NCI-H1105 (cell line): ENCODE measurements at regions not wholly inside any gene's neighbourhood (a gene's known extent, or its start where the extent isn't known, plus 50 kb on each side); places are given as distances from the start of the nearest gene placed in this dataset.

Experiments used
- DNase-seq: peaks from one replicate; lab custom pipeline; 2025; lab: John Stamatoyannopoulos, UW

DNA sequence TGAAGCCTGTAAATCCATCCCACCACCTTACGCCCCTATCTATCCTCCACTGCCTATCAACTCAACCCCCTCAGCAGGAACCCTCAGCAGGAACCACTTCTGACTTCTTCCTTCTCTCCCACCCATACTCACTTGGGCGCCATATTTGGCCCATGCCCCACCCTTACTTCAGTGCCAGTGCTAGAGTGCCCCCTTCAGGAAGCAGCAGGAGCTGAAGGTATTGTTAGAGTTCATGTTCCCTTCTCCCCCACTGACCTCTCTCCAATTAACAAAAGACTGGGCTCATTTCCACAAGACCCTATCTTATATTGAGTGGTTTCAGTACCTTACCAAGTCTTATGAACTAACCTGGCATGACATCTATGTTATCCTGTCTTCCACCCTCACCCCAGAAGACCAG lies 363.1 kb upstream of the SLIT2 start:
- no peak for DNase-seq

DNA sequence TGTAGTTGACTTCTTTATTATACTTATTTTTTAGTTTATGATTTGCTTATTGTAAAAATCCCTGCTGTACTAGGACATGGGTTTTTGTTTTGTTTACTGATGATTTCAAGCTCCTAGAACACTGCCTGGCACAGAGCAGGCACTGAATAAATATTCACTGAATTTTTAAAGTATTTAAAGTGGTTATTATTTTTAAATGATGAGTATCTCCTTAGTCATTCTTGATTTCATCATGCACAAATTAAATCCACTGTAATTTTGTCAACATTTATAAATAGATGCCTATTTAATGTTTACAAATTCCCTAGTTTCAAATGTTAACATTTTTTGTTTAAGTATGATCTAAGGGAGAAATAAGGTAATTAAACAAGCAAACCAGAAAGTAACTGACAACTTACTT lies 367.9 kb upstream of the SLIT2 start:
- DNase-seq = no peak

DNA sequence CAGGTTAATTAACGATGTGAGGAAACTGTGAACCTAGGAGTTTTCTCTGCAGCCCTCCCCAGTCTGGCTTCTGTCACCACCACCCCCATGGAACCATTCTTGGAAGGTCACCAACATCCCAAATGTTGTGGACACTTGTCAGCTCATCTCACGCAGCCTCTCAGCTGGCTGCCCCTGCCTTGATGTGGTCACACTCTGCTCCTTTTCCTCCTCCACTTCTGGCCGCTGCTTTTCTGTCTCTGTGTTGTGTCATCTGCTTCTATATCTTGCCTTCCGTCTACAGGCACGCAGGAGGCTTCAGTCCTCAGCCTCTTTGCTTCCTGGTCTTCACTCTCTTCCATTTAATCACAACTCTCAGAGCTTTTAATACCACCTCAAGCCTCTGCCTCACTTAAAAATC lies 371.5 kb upstream of the SLIT2 start:
- DNase-seq = no peak

DNA sequence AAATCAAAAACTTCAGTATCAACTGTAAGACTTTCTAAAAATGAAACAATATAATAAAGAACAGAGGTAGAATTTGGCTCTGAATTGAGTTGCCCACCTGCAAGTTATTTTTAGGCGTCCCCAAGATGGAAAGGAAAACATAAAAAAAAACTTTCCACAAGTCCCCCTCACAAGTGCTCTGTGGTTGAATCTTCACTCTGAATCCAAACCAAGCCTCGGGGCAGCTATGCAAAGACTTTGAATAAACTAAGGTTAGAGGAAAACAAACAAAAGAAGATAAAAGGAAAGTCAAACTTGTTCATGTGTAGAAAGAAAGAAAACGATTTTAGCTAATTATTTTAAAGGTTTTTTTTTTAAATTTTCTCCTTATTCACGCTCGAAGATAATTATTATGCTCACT lies 372.4 kb upstream of the SLIT2 start:
- no peak for DNase-seq

DNA sequence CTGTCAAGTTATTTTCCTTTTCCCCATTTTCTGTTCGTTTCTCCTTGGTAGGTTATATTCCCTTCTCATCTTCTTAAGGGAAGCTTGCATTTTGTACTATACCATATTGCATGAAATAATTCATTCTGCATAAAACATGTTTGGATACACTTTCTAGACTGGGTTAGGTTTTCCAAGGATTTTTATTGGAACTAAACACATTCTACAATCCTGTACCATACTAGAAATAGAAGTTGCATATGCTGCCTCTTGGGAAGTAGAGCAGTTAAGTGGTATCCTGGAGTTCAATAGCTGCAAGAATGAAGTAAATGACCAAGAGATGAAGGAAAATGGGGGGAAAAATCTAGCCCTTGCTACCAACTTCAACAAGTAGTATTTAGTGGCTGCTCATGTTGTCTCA lies 393.7 kb upstream of the SLIT2 start:
- no peak for DNase-seq

DNA sequence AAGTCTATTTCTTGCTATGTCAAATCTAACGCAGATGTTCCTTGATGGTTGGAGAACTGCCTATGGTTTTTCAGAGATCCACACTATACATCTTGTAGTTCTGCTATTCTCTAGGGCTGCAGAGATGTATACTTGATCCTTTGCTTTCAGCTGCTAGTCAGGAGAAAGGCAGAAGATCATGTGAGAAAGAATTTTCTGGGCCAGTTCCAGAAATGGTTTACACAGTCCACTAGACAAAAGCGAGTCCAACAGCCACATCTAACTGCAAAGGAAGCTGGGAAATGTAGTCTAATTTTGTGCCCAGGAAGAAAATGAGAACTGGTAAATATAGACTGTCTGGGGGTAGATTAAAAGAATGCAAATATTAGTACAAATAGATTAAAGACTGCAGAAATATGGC lies 394.3 kb upstream of the SLIT2 start:
- no peak for DNase-seq

DNA sequence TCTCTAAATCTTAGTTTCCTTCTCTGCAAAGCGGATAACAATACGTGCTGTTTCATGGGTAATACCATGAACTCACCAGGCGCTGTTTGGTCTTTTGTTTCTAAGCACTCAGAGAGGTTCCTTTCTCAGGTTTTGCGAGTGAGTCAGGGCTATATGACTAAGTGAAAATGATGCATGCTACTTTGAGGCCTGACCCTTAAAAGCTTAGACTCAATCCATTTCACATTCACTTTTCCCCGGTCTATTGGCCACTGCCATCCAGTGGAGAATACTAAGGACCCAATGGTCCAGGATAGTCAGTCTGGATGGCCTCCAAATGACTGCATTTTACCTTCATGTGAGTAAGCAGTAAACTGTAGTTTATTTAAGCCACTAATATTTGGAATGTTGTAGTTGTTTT lies 400.8 kb upstream of the SLIT2 start:
- no peak for DNase-seq

DNA sequence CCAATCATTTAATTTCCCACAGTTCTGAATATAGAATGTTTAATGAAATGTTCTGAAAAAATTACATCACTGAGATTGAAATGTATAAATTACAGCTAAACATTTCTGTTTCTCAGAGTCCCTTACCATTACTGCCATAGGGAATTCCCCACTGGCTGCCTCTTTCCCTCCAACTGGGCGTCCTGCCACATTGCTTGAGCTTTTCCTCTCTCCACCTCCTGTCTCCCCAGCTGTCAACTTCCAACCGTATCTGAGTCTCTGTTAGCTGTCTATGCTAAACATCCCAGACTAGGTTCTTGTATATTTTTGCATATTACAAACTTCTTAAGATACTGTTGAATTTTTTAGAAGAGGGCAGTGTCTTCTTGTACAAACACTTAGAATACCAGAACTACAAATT lies 407.3 kb upstream of the SLIT2 start:
- DNase-seq = no peak

DNA sequence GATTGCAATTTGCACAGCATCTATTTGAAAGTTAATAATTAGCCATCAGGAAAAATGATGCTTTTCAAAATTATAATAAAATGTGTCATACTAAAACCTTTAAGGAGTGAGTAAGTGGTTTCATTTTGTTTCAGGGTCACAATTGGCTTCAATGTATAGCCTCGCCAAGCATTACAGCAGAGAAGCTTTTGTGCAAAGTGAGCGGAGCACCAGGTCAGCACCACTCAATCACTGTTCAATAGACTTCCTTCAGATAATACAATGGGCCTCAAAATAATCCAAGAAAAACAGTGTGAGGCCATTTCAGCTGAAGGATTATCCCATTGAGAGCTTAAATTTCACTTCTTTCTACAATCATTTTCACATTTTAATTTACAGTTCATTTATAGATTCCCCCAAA lies 409.2 kb upstream of the SLIT2 start:
- DNase-seq = no peak

DNA sequence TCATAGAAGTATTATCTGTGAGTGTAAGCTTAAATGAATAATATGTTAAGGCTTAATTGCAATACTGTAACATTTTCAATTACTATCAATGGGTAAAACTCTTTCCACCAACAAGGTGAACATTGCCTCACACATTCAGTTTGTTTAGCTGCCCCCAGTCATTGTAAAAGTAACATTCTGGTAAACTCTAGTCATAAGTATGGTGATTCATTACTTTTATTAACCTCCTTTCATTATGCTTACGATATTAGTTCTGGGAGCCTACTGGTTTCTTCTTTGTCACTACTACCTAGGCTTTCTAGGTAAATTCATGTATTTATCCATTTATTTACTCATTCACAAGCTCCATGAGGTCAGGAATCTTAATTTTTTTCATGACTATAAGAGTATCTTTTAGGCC lies 412.8 kb upstream of the SLIT2 start:
- no peak for DNase-seq

DNA sequence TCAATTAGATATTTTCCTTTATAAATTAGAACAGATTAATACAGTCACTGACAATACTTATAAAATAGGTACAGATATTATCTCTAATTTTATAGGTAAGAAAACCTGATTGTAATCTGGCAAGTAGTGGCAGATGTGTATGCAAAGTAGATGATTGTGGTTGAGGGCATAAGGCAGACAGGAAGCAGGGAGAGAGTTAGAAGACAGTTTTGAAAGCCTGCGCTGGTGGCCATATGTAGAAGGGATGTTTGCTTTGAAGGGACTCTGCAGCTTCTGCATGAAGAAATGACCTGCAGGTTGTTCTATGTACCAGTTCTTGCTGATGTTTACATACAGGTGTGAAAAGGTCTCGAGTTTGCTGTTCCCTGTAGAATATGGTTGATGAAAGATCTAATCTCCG lies 416.3 kb upstream of the SLIT2 start:
- DNase-seq = no peak

DNA sequence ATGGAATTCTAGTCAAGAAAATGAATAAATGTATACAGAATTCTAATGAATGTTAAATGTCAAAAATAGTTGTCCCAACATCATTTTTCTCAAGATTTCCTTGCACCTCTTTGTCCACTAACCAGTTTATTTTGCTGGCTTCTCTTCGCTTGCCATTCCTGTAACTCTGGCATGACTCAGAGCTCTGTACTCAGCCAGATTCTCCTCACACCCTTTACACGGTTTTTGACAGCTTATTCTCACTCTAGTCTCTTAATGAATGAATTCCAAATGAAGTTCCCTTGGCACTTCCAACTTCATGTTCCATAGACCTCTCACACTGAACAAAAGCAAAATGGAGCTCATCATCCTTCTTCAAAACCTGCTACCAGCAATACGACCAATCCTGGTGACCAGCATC lies 419.3 kb upstream of the SLIT2 start:
- no peak for DNase-seq

DNA sequence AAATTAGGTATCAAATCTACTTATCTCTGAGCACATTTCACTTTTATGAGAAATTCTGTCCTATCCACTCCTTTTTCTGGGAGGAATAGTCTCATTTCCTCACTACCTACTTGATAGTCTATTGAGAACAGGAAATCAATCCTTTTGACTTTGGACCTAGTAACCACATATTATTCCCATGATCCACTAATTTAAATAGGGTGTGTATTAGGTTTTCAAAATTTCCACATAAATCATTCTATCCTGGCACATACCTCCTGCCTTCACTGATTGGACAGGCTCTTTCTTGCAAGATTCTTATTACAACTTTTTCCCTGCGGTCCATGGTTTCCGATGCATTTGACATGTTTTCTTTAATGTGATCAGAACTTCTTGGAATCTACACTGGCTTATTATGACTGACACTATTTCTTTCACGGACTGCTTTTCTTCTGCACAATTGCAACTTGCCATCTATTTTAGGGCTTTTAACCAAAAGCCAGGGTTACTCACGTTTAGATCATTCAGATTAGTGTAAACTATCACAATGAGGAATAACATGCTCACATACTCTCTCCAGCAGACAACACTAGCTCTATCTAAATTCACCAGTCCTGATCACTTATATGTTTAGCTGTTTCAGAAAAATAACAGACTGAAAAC lies 419.9 kb upstream of the SLIT2 start:
- DNase-seq = no peak

DNA sequence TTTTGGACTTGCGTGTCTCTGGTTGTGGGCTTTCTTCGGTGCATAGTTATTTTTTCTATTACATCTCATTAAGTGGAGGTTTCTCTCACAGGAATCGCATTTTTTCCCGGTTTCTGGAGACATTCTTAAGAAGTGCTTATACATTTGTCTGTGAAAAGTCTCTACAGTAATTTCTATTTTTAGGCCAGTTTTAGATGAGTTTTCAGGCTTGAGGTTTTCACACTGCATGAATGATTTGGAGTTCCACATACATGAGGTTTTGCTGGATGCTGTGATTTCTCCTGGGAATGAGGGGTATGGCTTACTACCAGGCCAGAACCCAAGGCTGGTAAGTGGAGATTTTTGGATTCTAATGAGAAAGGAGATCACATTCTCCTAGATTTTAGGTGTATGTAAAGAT lies 422.6 kb upstream of the SLIT2 start:
- no peak for DNase-seq

DNA sequence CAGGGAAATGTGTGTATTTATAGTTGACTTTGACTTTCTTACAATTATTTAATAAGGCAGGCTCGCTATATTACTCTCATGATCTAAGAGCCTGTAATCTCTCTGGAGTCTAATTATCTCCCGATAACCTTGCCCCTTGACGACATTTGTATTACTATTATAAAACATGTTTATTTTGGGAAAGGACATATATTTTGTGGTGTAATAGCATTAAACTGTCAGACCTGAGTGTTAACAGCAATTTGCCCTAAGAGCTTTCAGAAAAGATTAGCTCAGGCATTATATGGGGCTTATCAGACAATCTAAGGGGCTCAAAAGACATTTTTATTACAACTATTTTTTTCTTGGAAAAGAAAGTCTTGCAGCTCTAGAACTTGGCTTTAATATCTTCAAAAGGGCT lies 427.9 kb upstream of the SLIT2 start:
- DNase-seq = peak; percentile 2

DNA sequence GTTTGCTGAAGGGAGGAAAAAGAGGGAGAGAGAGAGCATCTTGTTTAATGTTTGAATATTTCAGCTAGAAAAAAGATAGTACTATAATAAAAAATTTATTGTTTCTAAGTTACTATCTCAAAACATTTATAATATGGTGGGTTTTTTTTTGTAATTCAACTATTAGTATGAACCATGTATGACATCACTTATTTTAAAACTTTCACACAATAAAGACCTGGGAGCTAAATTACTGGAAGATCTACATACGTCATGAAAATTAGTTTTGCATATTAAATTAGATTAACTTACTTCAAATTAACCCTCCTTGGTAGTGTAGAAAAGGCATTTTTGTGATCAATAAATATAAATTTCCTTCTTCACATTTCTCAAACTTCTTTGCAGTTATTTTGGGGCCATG lies 432.0 kb upstream of the SLIT2 start:
- DNase-seq = no peak

DNA sequence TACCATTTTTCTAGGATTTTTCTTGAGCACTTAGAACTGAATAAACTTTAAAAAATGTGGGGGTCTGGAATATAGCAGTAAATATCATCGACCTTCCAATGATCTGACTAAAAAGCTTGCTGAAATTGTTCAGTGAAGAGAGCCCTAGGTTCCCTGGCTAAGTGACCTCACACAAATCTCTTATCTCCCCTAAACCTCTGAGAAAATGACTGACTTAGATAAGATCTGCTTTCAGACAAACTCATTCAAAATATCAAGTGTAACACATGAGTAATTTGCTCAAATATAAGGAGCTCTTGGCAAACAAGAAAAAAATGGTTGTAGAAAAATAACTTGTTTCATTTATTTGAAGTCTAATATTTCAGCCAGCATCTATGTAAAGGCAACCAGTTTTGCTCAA lies 441.7 kb upstream of the SLIT2 start:
- no peak for DNase-seq

DNA sequence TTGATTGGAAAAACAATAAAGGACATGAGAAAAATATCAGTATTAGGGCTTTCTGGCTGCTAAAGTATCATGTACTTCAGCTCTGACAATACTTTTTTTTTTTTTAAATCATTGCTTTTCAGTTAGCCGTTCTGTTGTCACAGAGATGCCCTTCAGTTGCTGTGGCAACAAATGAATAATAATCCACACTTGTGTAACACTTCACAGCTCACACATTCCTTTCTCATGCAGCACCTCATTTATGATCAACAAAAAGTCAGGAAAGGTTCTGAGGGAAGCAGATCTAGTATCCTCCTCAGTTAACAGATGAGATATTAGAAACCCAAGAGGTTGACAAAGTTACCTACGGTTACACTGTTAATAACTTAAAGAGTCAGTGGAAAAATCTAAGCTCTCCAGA lies 444.2 kb upstream of the SLIT2 start:
- no peak for DNase-seq

DNA sequence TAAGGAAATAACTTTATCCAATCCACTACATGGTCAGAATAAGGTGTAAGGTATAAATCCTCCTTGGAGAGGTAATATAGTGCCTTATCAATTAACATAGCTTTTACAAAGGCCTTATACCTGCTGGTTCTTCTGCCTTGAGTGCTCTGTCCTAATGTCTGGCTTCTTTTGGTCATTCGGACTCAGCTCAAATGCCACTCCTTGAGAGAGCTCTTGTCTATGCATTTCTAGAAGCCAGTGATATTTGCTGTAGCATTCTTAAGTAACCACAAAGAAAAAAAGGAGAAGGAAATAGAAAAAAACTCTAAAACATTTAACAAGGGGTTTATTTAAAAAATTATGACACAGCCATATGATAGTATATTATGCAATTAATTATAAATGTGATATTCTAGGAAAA lies 444.8 kb upstream of the SLIT2 start:
- no peak for DNase-seq

DNA sequence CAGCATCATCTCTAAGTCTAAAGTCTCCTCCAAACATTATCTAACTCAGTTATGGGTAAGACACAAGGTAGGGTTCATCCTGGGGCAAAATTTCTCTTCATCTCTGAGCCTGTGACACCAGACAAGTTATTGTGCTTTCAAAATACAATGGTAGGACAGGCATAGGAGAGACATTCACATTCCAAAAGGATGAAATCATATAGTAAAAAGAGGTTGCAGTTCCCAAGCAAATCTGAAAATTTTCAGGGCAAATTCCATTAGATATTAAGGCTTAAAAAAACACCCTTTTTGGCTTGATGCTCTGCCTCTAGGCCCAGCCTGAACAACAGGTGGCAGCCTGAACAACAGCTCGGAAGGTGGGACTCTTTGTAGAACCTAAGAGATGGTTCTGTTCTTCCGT lies 448.3 kb upstream of the SLIT2 start:
- DNase-seq = no peak

DNA sequence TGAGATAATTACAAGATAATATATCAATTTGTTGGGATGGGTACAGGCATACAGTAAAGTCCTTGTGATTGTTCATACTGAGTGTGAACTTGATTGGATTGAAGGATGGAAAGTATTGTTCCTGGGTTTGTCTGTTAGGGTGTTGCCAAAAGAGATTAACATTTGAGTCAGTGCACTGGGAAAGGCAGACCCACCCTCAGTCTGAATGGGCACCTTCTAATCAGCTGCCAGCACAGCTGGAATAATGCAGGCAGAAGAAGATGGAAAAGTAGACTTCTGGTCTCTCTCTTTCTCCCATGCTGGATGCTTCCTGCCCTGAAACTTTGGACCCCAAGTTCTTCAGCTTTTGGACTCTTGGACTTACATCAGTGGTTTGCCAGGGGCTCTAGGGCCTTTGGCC lies 457.9 kb upstream of the SLIT2 start:
- no peak for DNase-seq

DNA sequence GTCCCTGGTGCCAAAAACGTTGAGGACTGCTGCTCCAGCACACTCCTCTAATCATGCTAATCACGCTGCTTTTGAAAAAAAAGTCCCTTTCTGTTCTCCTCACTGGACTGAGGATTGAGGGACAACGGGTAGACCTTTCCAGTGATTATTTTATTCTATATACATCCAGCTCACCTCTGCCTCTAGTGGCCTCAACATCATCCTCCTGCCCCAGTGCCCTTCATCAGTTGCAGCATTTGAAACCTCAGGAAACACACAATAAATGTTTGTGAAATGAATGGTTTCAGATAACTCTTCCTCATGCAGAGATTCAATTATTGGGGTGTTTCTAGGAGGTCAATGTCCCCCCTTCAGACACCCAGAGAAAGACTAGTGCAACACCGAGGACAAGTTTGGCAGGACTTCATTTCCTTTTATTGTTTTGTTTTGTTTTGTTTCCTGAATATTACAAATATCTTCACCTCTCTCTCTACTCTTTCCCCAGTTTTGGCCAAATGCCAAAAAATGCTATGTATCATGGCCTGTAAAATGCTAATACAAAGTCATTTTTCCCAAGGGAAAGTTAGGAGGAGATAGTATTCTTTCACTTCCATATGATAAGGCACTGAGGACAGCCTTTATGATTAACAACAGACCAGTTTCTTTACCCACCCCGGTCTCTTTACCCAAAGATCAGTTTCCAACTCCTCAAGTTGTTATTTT lies 460.1 kb upstream of the SLIT2 start:
- no peak for DNase-seq

DNA sequence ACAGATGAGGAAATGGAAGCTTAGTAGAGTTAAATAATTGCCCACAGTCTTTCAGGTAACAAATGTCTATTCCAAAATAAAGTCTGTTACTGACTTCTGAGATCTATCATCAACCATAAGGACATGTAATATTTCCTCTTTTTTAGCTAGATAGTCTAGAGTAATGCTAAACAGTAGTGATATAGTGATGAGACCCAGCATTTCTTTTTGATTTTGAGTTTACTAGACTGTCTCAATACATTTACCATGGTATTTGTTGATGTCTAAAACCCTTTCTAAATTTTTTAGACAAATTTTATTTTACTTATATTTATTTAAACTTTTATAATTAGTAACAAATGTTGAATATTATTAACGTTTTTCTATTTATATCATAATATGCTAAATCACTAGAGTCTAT lies 465.1 kb upstream of the SLIT2 start:
- DNase-seq = no peak

DNA sequence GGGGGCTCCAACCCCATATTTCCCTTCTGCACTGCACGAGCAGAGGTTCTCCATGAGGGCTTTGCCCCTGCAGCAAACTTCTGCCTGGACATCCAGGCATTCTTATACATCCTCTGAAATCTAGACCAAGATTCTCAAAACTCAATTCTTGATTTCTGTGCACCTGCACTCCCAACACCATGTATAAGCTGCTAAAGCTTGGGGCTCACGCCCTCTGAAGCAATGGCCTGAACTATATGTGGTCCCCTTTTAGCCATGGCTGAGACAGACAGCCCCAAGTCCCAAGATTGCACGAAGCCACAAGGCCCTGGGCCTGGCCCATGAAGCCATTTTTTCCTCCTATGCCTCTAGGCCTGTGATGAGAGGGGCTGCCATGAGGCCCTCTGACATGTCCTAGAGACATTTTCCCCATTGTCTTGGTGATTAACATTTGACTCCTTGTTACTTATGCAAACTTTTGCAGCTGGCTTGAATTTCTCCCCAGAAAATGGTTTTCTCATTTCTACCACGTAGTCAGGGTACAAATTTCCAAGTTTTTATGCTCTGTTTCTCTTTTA lies 468.0 kb upstream of the SLIT2 start:
- no peak for DNase-seq
